ENCODE measurements at regions not wholly inside any gene's neighbourhood (a gene's known extent, or its start where the extent isn't known, plus 50 kb on each side); places are given as distances from the start of the nearest gene placed in this dataset.

GRCh38 chr1:82284213-82284612 lies 483.5 kb downstream of the ADGRL2 start:
- no peak overlapping the region for H4K8ac ChIP-seq (ENCODE audit: low read depth in 2 of 2, low read length in 2 of 2)
- TF ChIP-seq SMC3 (IDR thresholded peaks at IDR 0.05; ENCODE audit: low read depth, low read length), result no peak
- TF ChIP-seq BHLHE40 (IDR thresholded peaks at IDR 0.05; ENCODE audit: low read depth, low read length), result no peak
- TF ChIP-seq CTCF (conservative IDR thresholded peaks at IDR 0.05; ENCODE audit: low read depth, low read length), result no peak
- no peak for TF ChIP-seq MAZ (IDR thresholded peaks at IDR 0.05; ENCODE audit: borderline replicate concordance, low read depth, low read length)
- no peak for TF ChIP-seq CHD1 (IDR thresholded peaks at IDR 0.05; ENCODE audit: low read depth, low read length)
- no peak for TF ChIP-seq USF2 (IDR thresholded peaks at IDR 0.05; ENCODE audit: low read depth, low read length)
- TF ChIP-seq CEBPB (IDR thresholded peaks at IDR 0.05; ENCODE audit: low read depth, low read length), result no peak
- TF ChIP-seq RAD21 (IDR thresholded peaks at IDR 0.05; ENCODE audit: low read length), result no peak
- no peak for TF ChIP-seq POLR2A (IDR thresholded peaks at IDR 0.05; ENCODE audit: low read depth, low read length)
- no peak for TF ChIP-seq MAFK (IDR thresholded peaks at IDR 0.05; ENCODE audit: low read depth, low read length)
- no peak for TF ChIP-seq RFX5 (IDR thresholded peaks at IDR 0.05; ENCODE audit: low read depth, low read length)
- TF ChIP-seq RCOR1 (IDR thresholded peaks at IDR 0.05; ENCODE audit: insufficient replicate concordance, low read length), result no peak
- no peak for TF ChIP-seq FOS (IDR thresholded peaks at IDR 0.05; ENCODE audit: low read depth, low read length)
- no peak for TF ChIP-seq ELK1 (IDR thresholded peaks at IDR 0.05; ENCODE audit: borderline replicate concordance, low read depth, low read length)
- TF ChIP-seq NFE2L2 (IDR thresholded peaks at IDR 0.05; ENCODE audit: low read depth, low read length), result no peak
- no peak for TF ChIP-seq MXI1 (IDR thresholded peaks at IDR 0.05; ENCODE audit: borderline replicate concordance, low read depth, low read length)
- H3K4me2 ChIP-seq (ENCODE audit: low read depth, low read length), result no peak overlapping the region
- WGBS, 2 experiments (ENCODE audit: extremely low coverage in 2 of 2, insufficient read length in 1 of 2), result no CpG with 5 or more reads among the region's 1 CpG
- H2AK9ac ChIP-seq (replicated peaks; ENCODE audit: low read depth, low read length, poor library complexity), result no peak overlapping the region
- dilution Hi-C loops (cut with HindIII; ENCODE audit: low sequenced_read_pairs, unreplicated experiment), result no loop called here
- no peak overlapping the region for H3K27ac ChIP-seq (ENCODE audit: insufficient read depth, low read length)
- ChIA-PET CTCF (no interaction called here), POLR2A (ENCODE audit: unreplicated experiment) (no interaction called here)
- no peak overlapping the region for H3K4me3 ChIP-seq (ENCODE audit: insufficient read depth, low read depth, low read length)
- H3K9me1 ChIP-seq (ENCODE audit: insufficient read depth, low read length), result no peaks in the 10 kb centered on the region
- no peak overlapping the region for H3K9ac ChIP-seq (ENCODE audit: low read depth, low read length)
- BruUV-seq (replicated peaks), result no TSS peak
- no peaks in the 10 kb centered on the region; the same call in 1 of the 2 replicates for H3K9me3 ChIP-seq (ENCODE audit: control insufficient read depth, insufficient read depth, low read length)
- no peak overlapping the region for H2BK5ac ChIP-seq (ENCODE audit: low read depth, low read length, poor library complexity, severe bottlenecking)
- intact Hi-C loops (cut with micrococcal nuclease), result no loop called here
- no peak overlapping the region for H4K5ac ChIP-seq (ENCODE audit: low read depth, low read length)
- H3K14ac ChIP-seq (replicated peaks; ENCODE audit: low read depth, low read length), result no peak overlapping the region
- no peak overlapping the region for H3K18ac ChIP-seq (ENCODE audit: low read depth, low read length)
- H4K20me1 ChIP-seq (ENCODE audit: insufficient read depth, low read length), result no peaks in the 10 kb centered on the region
- in situ Hi-C loops (cut with MboI; ENCODE audit: low sequenced_read_pairs), result no loop called here
- H3K4ac ChIP-seq (ENCODE audit: low read depth, low read length), result no peak overlapping the region
- H2BK15ac ChIP-seq (ENCODE audit: low read depth, low read length), result no peak overlapping the region
- no peak for DNase-seq
- ATAC-seq (ENCODE audit: low read depth), result no peak
- H2BK120ac ChIP-seq (ENCODE audit: low read depth, low read length), result no peak overlapping the region
- H2AK5ac ChIP-seq (ENCODE audit: low read depth, low read length), result no peak overlapping the region
- H4K91ac ChIP-seq (ENCODE audit: insufficient read depth, low read depth, low read length), result no peak overlapping the region
- no peaks in the 10 kb centered on the region for H3K36me3 ChIP-seq (ENCODE audit: control insufficient read depth, insufficient read depth, low read length)
- H2AFZ ChIP-seq (replicated peaks; ENCODE audit: low read length, poor library complexity), result no peak overlapping the region
- H2BK20ac ChIP-seq (ENCODE audit: low read depth, low read length), result no peak overlapping the region
- H3K79me1 ChIP-seq (ENCODE audit: low read depth in 1 of 2, low read length in 2 of 2), result no peaks in the 10 kb centered on the region
- no peaks in the 10 kb centered on the region for H3K4me1 ChIP-seq (ENCODE audit: control insufficient read depth, insufficient read depth, low read length)
- H3K23ac ChIP-seq (ENCODE audit: low read depth, low read length), result no peak overlapping the region
- no peaks in the 10 kb centered on the region for H3K27me3 ChIP-seq (ENCODE audit: control insufficient read depth, insufficient read depth, low read length)
- no peak overlapping the region for H3K56ac ChIP-seq (ENCODE audit: extremely low read depth, insufficient read depth, low read length)
